ENCODE measurements at regions not wholly inside any gene's neighbourhood (a gene's known extent, or its start where the extent isn't known, plus 50 kb on each side); places are given as distances from the start of the nearest gene placed in this dataset.

- no peak for TF ChIP-seq CTCF (IDR thresholded peaks at IDR 0.05)
Measured at GRCh38 chr6:15039136-15039535, 206.7 kb upstream of the JARID2 start.

GRCh38 chr6:15042938-15043337, 202.9 kb upstream of the JARID2 start:
- TF ChIP-seq CTCF (IDR thresholded peaks at IDR 0.05) = no peak

- TF ChIP-seq CTCF (IDR thresholded peaks at IDR 0.05) = no peak
Measured at GRCh38 chr6:15044146-15044882, 201.6 kb upstream of the JARID2 start.

GRCh38 chr6:15044948-15045347, 200.9 kb upstream of the JARID2 start:
- TF ChIP-seq CTCF (IDR thresholded peaks at IDR 0.05) = no peak

- TF ChIP-seq CTCF (IDR thresholded peaks at IDR 0.05) = no peak
Measured at GRCh38 chr6:15046751-15047150, 199.1 kb upstream of the JARID2 start.

GRCh38 chr6:15048367-15048766, 197.5 kb upstream of the JARID2 start:
- no peak for TF ChIP-seq CTCF (IDR thresholded peaks at IDR 0.05)

- no peak for TF ChIP-seq CTCF (IDR thresholded peaks at IDR 0.05)
Measured at GRCh38 chr6:15058200-15059061, 187.4 kb upstream of the JARID2 start.
